ENCODE measurements at regions not wholly inside any gene's neighbourhood (a gene's known extent, or its start where the extent isn't known, plus 50 kb on each side); places are given as distances from the start of the nearest gene placed in this dataset.

DNA sequence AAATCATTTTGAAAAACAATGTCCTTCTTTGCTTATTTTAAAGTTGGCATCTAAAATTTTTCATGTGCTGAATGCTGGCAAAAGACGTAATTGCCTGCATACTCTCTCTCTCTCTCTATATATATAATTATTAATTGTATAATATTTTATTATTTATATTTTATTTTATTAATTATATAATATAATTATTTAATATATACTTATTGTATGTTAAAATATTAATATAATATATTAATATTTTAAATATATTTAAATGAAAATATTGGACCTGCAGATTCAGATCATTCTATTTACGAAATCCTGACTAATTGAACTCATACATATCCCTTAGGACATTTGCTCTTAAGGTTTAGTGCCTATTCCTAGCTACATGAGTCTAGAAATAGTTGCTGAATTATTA lies 144.7 kb upstream of the VCX start:
- H2BK5ac ChIP-seq (ENCODE audit: low read length), result no peak overlapping the region
- H2BK12ac ChIP-seq (ENCODE audit: low read length), result no peak overlapping the region
- no peak overlapping the region for H3K23ac ChIP-seq (ENCODE audit: low read depth, low read length, poor library complexity)
- H3K9ac ChIP-seq (ENCODE audit: low read depth, low read length, poor library complexity), result no peak overlapping the region
- H4K91ac ChIP-seq (ENCODE audit: low read depth, low read length, poor library complexity), result no peak overlapping the region
- no peak overlapping the region for H3K4me2 ChIP-seq (ENCODE audit: insufficient read depth, low read length, poor library complexity, severe bottlenecking)
- no peak overlapping the region for H3K27ac ChIP-seq (replicated peaks; ENCODE audit: low read length)
- no peak overlapping the region for H3K14ac ChIP-seq (ENCODE audit: low read length)
- no peak overlapping the region for H3K18ac ChIP-seq (ENCODE audit: low read length)
- no peak overlapping the region for H2AK5ac ChIP-seq (ENCODE audit: low read depth, low read length)
- no peaks in the 10 kb centered on the region for H3K27me3 ChIP-seq (ENCODE audit: control insufficient read depth in 3 of 3, insufficient read depth in 3 of 3, low read depth in 1 of 3, low read length in 3 of 3)
- H4K8ac ChIP-seq (ENCODE audit: low read depth, low read length), result no peak overlapping the region
- no peaks in the 10 kb centered on the region for H3K36me3 ChIP-seq (replicated peaks in 1 of 2; ENCODE audit: control insufficient read depth in 2 of 2, insufficient read depth in 2 of 2, low read length in 2 of 2)
- peaks cover 1 to 6% of the 10 kb centered on the region in 2 donors for H3K4me1 ChIP-seq (ENCODE audit: control insufficient read depth in 2 of 2, insufficient read depth in 1 of 2, low read depth in 1 of 2, low read length in 2 of 2)
- no peak overlapping the region for H2BK15ac ChIP-seq (ENCODE audit: low read length)
- H3K79me1 ChIP-seq (ENCODE audit: low read depth, low read length), result no peaks in the 10 kb centered on the region
- no peak overlapping the region for H3K4me3 ChIP-seq (ENCODE audit: low read length in 2 of 2)
- H3K9me3 ChIP-seq (replicated peaks in 1 of 2; ENCODE audit: control insufficient read depth in 2 of 2, insufficient read depth in 1 of 2, low read depth in 1 of 2, low read length in 2 of 2), result no peaks in the 10 kb centered on the region
- H2AFZ ChIP-seq (ENCODE audit: low read length), result no peak overlapping the region
- H2BK120ac ChIP-seq (ENCODE audit: low read depth, low read length), result no peak overlapping the region
- WGBS, 2 donors (ENCODE audit: extremely low coverage in 2 of 2, insufficient read length in 2 of 2, insufficient replicate concordance in 1 of 2), result no CpG with 5 or more reads among the region's 2 CpGs
- no peak for DNase-seq (ENCODE audit: low spot score)
- H3K4ac ChIP-seq (ENCODE audit: low read length), result no peak overlapping the region

DNA sequence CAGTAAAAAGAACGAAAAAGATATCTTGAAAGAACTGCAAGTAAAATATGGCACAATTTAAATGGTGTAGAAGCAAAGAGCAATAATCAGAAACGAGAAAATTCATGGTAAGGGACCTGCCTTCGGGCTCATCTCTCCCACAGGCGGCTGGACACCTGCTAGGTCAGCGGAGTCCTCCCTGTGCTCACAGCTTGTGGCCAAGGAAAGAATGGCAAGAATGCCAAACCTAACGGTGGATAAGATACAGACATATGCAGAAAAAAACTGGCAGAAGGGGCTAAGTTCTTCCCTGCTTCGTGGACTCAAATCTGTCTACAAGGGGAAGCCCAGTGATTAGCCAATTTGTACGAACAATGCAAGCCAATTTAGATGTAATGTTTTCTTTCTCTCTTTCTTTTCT lies 152.1 kb upstream of the VCX start:
- no peak overlapping the region for H2AFZ ChIP-seq (ENCODE audit: low read length)
- H2BK5ac ChIP-seq (ENCODE audit: low read length), result no peak overlapping the region
- H2BK120ac ChIP-seq (ENCODE audit: low read depth, low read length), result no peak overlapping the region
- H3K14ac ChIP-seq (ENCODE audit: low read length), result no peak overlapping the region
- H2BK15ac ChIP-seq (ENCODE audit: low read length), result no peak overlapping the region
- H3K4me3 ChIP-seq (ENCODE audit: low read length in 2 of 2), result no peak overlapping the region
- H3K4me2 ChIP-seq (ENCODE audit: insufficient read depth, low read length, poor library complexity, severe bottlenecking), result no peak overlapping the region
- no peak overlapping the region for H3K9ac ChIP-seq (ENCODE audit: low read depth, low read length, poor library complexity)
- H3K27me3 ChIP-seq (ENCODE audit: control insufficient read depth in 3 of 3, insufficient read depth in 3 of 3, low read depth in 1 of 3, low read length in 3 of 3), result no peaks in the 10 kb centered on the region
- no peaks in the 10 kb centered on the region for H3K9me3 ChIP-seq (replicated peaks in 1 of 2; ENCODE audit: control insufficient read depth in 2 of 2, insufficient read depth in 1 of 2, low read depth in 1 of 2, low read length in 2 of 2)
- no peak overlapping the region for H3K23ac ChIP-seq (ENCODE audit: low read depth, low read length, poor library complexity)
- no peak overlapping the region for H2AK5ac ChIP-seq (ENCODE audit: low read depth, low read length)
- no peak for DNase-seq (ENCODE audit: low spot score)
- H3K4me1 ChIP-seq (ENCODE audit: control insufficient read depth in 2 of 2, insufficient read depth in 1 of 2, low read depth in 1 of 2, low read length in 2 of 2), result no peaks in the 10 kb centered on the region
- H4K8ac ChIP-seq (ENCODE audit: low read depth, low read length), result no peak overlapping the region
- H3K18ac ChIP-seq (ENCODE audit: low read length), result no peak overlapping the region
- no peak overlapping the region for H3K4ac ChIP-seq (ENCODE audit: low read length)
- H2BK12ac ChIP-seq (ENCODE audit: low read length), result no peak overlapping the region
- no peaks in the 10 kb centered on the region for H3K36me3 ChIP-seq (replicated peaks in 1 of 2; ENCODE audit: control insufficient read depth in 2 of 2, insufficient read depth in 2 of 2, low read length in 2 of 2)
- no peak overlapping the region for H3K27ac ChIP-seq (replicated peaks; ENCODE audit: low read length)
- no peaks in the 10 kb centered on the region for H3K79me1 ChIP-seq (ENCODE audit: low read depth, low read length)
- no CpG with 5 or more reads among the region's 8 CpGs for WGBS, 2 donors (ENCODE audit: extremely low coverage in 2 of 2, insufficient read length in 2 of 2, insufficient replicate concordance in 1 of 2)
- no peak overlapping the region for H4K91ac ChIP-seq (ENCODE audit: low read depth, low read length, poor library complexity)

DNA sequence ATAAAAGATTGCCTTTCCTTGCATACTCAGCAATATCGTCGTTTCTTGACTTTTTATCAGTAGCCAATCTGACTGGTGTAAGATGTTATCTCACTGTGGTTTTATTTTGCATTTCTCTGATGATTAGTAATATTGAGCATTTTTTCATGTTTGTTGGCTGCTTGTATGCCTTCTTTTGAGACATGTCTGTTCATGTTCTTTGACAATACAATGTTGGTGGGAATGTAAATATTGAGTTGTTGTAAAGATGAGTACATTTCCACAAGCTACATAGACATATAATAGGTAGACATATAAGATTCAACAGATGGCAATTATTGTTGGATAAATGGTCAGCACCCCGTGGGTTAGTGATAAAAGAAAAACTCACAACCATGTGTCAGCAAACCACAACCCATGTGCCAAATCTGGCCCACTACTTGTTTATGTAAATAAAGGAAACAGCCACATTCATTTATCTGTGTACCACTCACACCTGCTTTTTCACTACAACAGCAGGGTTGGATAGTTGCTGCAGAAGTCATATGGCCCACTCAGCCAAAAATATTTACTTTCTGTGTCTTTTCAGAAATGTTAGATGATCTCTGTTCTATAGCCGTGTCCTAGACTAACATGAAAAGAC lies 153.1 kb upstream of the VCX start:
- H4K91ac ChIP-seq (ENCODE audit: low read depth, low read length, poor library complexity), result no peak overlapping the region
- H3K79me1 ChIP-seq (ENCODE audit: low read depth, low read length), result no peaks in the 10 kb centered on the region
- H3K4ac ChIP-seq (ENCODE audit: low read length), result no peak overlapping the region
- no peaks in the 10 kb centered on the region for H3K4me1 ChIP-seq (ENCODE audit: control insufficient read depth in 2 of 2, insufficient read depth in 1 of 2, low read depth in 1 of 2, low read length in 2 of 2)
- no peak overlapping the region for H2AK5ac ChIP-seq (ENCODE audit: low read depth, low read length)
- H3K18ac ChIP-seq (ENCODE audit: low read length), result no peak overlapping the region
- H2AFZ ChIP-seq (ENCODE audit: low read length), result no peak overlapping the region
- no peak overlapping the region for H3K9ac ChIP-seq (ENCODE audit: low read depth, low read length, poor library complexity)
- H3K27me3 ChIP-seq (ENCODE audit: control insufficient read depth in 3 of 3, insufficient read depth in 3 of 3, low read depth in 1 of 3, low read length in 3 of 3), result no peaks in the 10 kb centered on the region
- H3K27ac ChIP-seq (replicated peaks; ENCODE audit: low read length), result no peak overlapping the region
- no peak overlapping the region for H3K4me3 ChIP-seq (ENCODE audit: low read length in 2 of 2)
- H2BK12ac ChIP-seq (ENCODE audit: low read length), result no peak overlapping the region
- no peak overlapping the region for H3K4me2 ChIP-seq (ENCODE audit: insufficient read depth, low read length, poor library complexity, severe bottlenecking)
- no CpG with 5 or more reads among the region's 4 CpGs for WGBS, 2 donors (ENCODE audit: extremely low coverage in 2 of 2, insufficient read length in 2 of 2, insufficient replicate concordance in 1 of 2)
- no peak overlapping the region for H3K23ac ChIP-seq (ENCODE audit: low read depth, low read length, poor library complexity)
- H2BK15ac ChIP-seq (ENCODE audit: low read length), result no peak overlapping the region
- H4K8ac ChIP-seq (ENCODE audit: low read depth, low read length), result no peak overlapping the region
- no peaks in the 10 kb centered on the region for H3K9me3 ChIP-seq (replicated peaks in 1 of 2; ENCODE audit: control insufficient read depth in 2 of 2, insufficient read depth in 1 of 2, low read depth in 1 of 2, low read length in 2 of 2)
- DNase-seq (ENCODE audit: low spot score), result no peak
- no peak overlapping the region for H2BK120ac ChIP-seq (ENCODE audit: low read depth, low read length)
- H3K36me3 ChIP-seq (replicated peaks in 1 of 2; ENCODE audit: control insufficient read depth in 2 of 2, insufficient read depth in 2 of 2, low read length in 2 of 2), result no peaks in the 10 kb centered on the region
- H3K14ac ChIP-seq (ENCODE audit: low read length), result no peak overlapping the region
- H2BK5ac ChIP-seq (ENCODE audit: low read length), result no peak overlapping the region

DNA sequence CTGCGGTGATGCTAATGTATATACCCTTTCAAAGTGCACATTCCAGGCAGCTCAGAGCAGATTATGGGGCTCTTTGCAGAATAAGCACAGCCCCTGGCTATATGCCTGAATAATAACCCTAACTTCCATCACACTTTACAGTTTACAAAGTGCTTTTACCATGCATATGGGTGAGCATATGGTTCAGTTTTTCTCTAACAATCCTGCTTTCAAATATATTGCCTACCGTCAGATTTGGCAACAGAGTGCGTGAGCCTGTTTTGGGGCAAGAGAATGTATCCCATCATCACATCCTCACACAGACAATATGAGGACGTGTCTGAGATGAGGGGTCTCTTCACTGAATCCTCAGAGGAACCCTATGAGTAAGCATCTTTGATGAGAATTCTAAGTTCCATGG lies 162.8 kb upstream of the VCX start:
- H4K91ac ChIP-seq (ENCODE audit: low read depth, low read length, poor library complexity), result no peak overlapping the region
- H3K27ac ChIP-seq (replicated peaks; ENCODE audit: low read length), result no peak overlapping the region
- DNase-seq (ENCODE audit: low spot score), result no peak
- no peak overlapping the region for H3K9ac ChIP-seq (ENCODE audit: low read depth, low read length, poor library complexity)
- no peak overlapping the region for H2AK5ac ChIP-seq (ENCODE audit: low read depth, low read length)
- H3K4me2 ChIP-seq (ENCODE audit: insufficient read depth, low read length, poor library complexity, severe bottlenecking), result no peak overlapping the region
- H3K9me3 ChIP-seq (replicated peaks in 1 of 2; ENCODE audit: control insufficient read depth in 2 of 2, insufficient read depth in 1 of 2, low read depth in 1 of 2, low read length in 2 of 2), result no peaks in the 10 kb centered on the region
- no peak overlapping the region for H2AFZ ChIP-seq (ENCODE audit: low read length)
- no peaks in the 10 kb centered on the region for H3K4me1 ChIP-seq (ENCODE audit: control insufficient read depth in 2 of 2, insufficient read depth in 1 of 2, low read depth in 1 of 2, low read length in 2 of 2)
- no peaks in the 10 kb centered on the region for H3K36me3 ChIP-seq (replicated peaks in 1 of 2; ENCODE audit: control insufficient read depth in 2 of 2, insufficient read depth in 2 of 2, low read length in 2 of 2)
- H2BK120ac ChIP-seq (ENCODE audit: low read depth, low read length), result no peak overlapping the region
- no peaks in the 10 kb centered on the region for H3K79me1 ChIP-seq (ENCODE audit: low read depth, low read length)
- no peaks in the 10 kb centered on the region for H3K27me3 ChIP-seq (ENCODE audit: control insufficient read depth in 3 of 3, insufficient read depth in 3 of 3, low read depth in 1 of 3, low read length in 3 of 3)
- WGBS, 2 donors (ENCODE audit: extremely low coverage in 2 of 2, insufficient read length in 2 of 2, insufficient replicate concordance in 1 of 2), result no CpG with 5 or more reads among the region's 4 CpGs
- H2BK15ac ChIP-seq (ENCODE audit: low read length), result no peak overlapping the region
- H3K4ac ChIP-seq (ENCODE audit: low read length), result no peak overlapping the region
- no peak overlapping the region for H3K23ac ChIP-seq (ENCODE audit: low read depth, low read length, poor library complexity)
- no peak overlapping the region for H3K14ac ChIP-seq (ENCODE audit: low read length)
- no peak overlapping the region for H3K4me3 ChIP-seq (ENCODE audit: low read length in 2 of 2)
- H2BK5ac ChIP-seq (ENCODE audit: low read length), result no peak overlapping the region
- H2BK12ac ChIP-seq (ENCODE audit: low read length), result no peak overlapping the region
- H3K18ac ChIP-seq (ENCODE audit: low read length), result no peak overlapping the region
- H4K8ac ChIP-seq (ENCODE audit: low read depth, low read length), result no peak overlapping the region
